ENCODE measurements at regions not wholly inside any gene's neighbourhood (a gene's known extent, or its start where the extent isn't known, plus 50 kb on each side); places are given as distances from the start of the nearest gene placed in this dataset.

- no peak overlapping the region for H3K4me3 ChIP-seq (ENCODE audit: control insufficient read depth in 2 of 3, extremely low read depth in 1 of 3, insufficient read depth in 2 of 3, low read depth in 1 of 3, low read length in 3 of 3)
- no peak for FAIRE-seq
- H3K79me2 ChIP-seq (ENCODE audit: control insufficient read depth, insufficient read depth, low read length): no peaks in the 10 kb centered on the region
- TF ChIP-seq CTCF (optimal IDR thresholded peaks at IDR 0.05 in 1 of 3, IDR thresholded peaks at IDR 0.05 in 1 of 3, conservative IDR thresholded peaks at IDR 0.05 in 1 of 3; ENCODE audit: extremely low read depth in 1 of 3, insufficient read depth in 2 of 3, low read length in 3 of 3): no peak
- no peak for TF ChIP-seq EZH2 (IDR thresholded peaks at IDR 0.05; ENCODE audit: low read length)
- H3K4me2 ChIP-seq (ENCODE audit: control insufficient read depth, extremely low read depth, insufficient read depth, low read depth, low read length): no peak overlapping the region
- H3K9ac ChIP-seq (ENCODE audit: control insufficient read depth, extremely low read depth, insufficient read depth, low read length): no peak overlapping the region
- no peak for DNase-seq (ENCODE audit: low read depth, low spot score)
- no peak overlapping the region for H3K27ac ChIP-seq (ENCODE audit: control insufficient read depth, insufficient read depth, low read length)
- H4K20me1 ChIP-seq (ENCODE audit: control insufficient read depth, extremely low read depth, insufficient read depth, low read length): no peaks in the 10 kb centered on the region
- H2AFZ ChIP-seq (ENCODE audit: control insufficient read depth, low read length): no peak overlapping the region
- no peaks in the 10 kb centered on the region for H3K36me3 ChIP-seq (ENCODE audit: control insufficient read depth in 2 of 2, extremely low read depth in 1 of 2, insufficient read depth in 2 of 2, low read length in 2 of 2)
- peaks cover 39% of the 10 kb centered on the region for H3K27me3 ChIP-seq (ENCODE audit: control insufficient read depth, extremely low read depth, insufficient read depth, low read length)
- dilution Hi-C loops (cut with MboI; ENCODE audit: extremely low pct_ligation_motif_present, low sequenced_read_pairs): no loop called here
- H3K9me3 ChIP-seq (ENCODE audit: control insufficient read depth, low read depth, low read length): no peaks in the 10 kb centered on the region
- no peaks in the 10 kb centered on the region for H3K9me1 ChIP-seq (ENCODE audit: control insufficient read depth, extremely low read depth, insufficient read depth, low read length)
- H3K4me1 ChIP-seq (ENCODE audit: control insufficient read depth, extremely low read depth, insufficient read depth, low read length): peaks cover 5% of the 10 kb centered on the region
Measured at GRCh38 chr11:92827132-92827531, 142.3 kb upstream of the MTNR1B start.

GRCh38 chr11:92828556-92828955 lies 140.9 kb upstream of the MTNR1B start:
- no peaks in the 10 kb centered on the region for H3K9me3 ChIP-seq (ENCODE audit: control insufficient read depth, low read depth, low read length)
- H3K9ac ChIP-seq (ENCODE audit: control insufficient read depth, extremely low read depth, insufficient read depth, low read length): no peak overlapping the region
- no peaks in the 10 kb centered on the region for H3K36me3 ChIP-seq (ENCODE audit: control insufficient read depth in 2 of 2, extremely low read depth in 1 of 2, insufficient read depth in 2 of 2, low read length in 2 of 2)
- FAIRE-seq: no peak
- H3K4me3 ChIP-seq (ENCODE audit: control insufficient read depth in 2 of 3, extremely low read depth in 1 of 3, insufficient read depth in 2 of 3, low read depth in 1 of 3, low read length in 3 of 3): no peak overlapping the region
- H3K9me1 ChIP-seq (ENCODE audit: control insufficient read depth, extremely low read depth, insufficient read depth, low read length): no peaks in the 10 kb centered on the region
- TF ChIP-seq CTCF (optimal IDR thresholded peaks at IDR 0.05 in 1 of 3, IDR thresholded peaks at IDR 0.05 in 1 of 3, conservative IDR thresholded peaks at IDR 0.05 in 1 of 3; ENCODE audit: extremely low read depth in 1 of 3, insufficient read depth in 2 of 3, low read length in 3 of 3): no peak
- TF ChIP-seq EZH2 (IDR thresholded peaks at IDR 0.05; ENCODE audit: low read length): no peak
- peaks cover 49% of the 10 kb centered on the region for H3K27me3 ChIP-seq (ENCODE audit: control insufficient read depth, extremely low read depth, insufficient read depth, low read length)
- no peak overlapping the region for H3K4me2 ChIP-seq (ENCODE audit: control insufficient read depth, extremely low read depth, insufficient read depth, low read depth, low read length)
- no peaks in the 10 kb centered on the region for H3K79me2 ChIP-seq (ENCODE audit: control insufficient read depth, insufficient read depth, low read length)
- H2AFZ ChIP-seq (ENCODE audit: control insufficient read depth, low read length): no peak overlapping the region
- H3K4me1 ChIP-seq (ENCODE audit: control insufficient read depth, extremely low read depth, insufficient read depth, low read length): peaks cover 5% of the 10 kb centered on the region
- dilution Hi-C loops (cut with MboI; ENCODE audit: extremely low pct_ligation_motif_present, low sequenced_read_pairs): no loop called here
- no peak for DNase-seq (ENCODE audit: low read depth, low spot score)
- H3K27ac ChIP-seq (ENCODE audit: control insufficient read depth, insufficient read depth, low read length): no peak overlapping the region
- H4K20me1 ChIP-seq (ENCODE audit: control insufficient read depth, extremely low read depth, insufficient read depth, low read length): no peaks in the 10 kb centered on the region

All from keratinocyte (primary cell).